ENCODE measurements at regions not wholly inside any gene's neighbourhood (a gene's known extent, or its start where the extent isn't known, plus 50 kb on each side); places are given as distances from the start of the nearest gene placed in this dataset.

DNA sequence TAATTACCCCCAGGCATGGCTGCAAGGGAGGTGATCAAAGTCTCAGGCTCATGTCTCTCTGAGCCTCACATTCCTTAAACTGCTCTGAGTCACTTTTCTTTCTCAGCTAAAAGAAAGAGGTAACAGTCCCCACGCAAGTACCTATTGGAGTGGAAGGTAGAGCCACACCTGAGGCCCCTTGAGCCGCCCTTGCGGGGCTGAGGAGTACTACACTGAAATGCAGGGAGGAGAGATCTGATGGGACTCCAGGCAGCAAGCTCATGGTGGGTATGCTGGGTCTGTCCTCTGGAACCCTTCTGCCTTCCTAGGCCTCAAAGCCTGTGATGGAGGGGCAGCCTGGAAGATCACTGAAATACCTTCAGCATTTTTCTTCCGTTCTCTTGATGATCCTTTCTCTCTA is 960.0 kb downstream of the DNAJB9 start (continued):
- no peak for TF ChIP-seq ZFP36L2 (CRISPR knock-in tag; IDR thresholded peaks at IDR 0.05)

DNA sequence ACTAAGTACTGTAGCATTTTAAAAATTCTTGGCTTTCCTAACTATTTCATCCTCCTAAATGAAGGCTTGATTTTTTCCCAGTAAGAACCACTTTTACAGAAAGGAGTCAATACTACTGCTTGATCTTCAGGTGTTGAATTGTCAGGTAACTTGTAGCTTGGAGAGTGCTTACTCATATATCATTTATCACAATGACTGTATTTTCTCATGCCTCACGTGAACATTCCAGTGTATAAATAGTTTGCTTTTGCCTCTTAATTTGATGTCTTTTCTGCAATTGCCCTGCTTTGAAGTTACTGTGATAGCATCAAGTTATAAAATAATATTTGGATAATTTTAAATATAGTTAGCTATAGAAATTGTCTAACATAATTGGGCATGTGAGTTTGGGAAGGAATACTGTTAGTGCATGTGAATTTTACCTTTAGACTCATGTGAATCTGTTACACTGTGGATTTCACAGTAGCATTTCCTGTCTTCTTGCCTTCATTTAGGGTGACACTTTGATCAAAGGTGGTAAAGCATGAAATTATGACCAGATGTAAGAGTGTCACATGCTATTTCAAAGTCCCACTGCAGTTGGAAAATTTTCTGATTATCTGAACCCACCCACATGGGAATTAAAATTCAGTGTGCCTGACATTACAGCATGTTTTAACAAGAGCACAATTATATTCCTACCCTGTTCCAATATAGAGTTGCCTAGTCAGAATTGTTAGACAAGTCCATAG is 962.8 kb downstream of the DNAJB9 start:
- FAIRE-seq (no peak), DNase-seq (ENCODE audit: low spot score) (no peak), ATAC-seq (no peak)
- H3K79me2 ChIP-seq (ENCODE audit: insufficient read depth, low read length): no peaks in the 10 kb centered on the region
- no peak overlapping the region for H3K4me3 ChIP-seq (replicated peaks in 1 of 3; ENCODE audit: insufficient read depth in 1 of 3, low read depth in 2 of 3, low read length in 3 of 3)
- intact Hi-C loops (cut with micrococcal nuclease; ENCODE audit: unreplicated experiment): no loop called here
- no peaks in the 10 kb centered on the region for H3K9me3 ChIP-seq (ENCODE audit: low read length)
- ChIA-PET CTCF (ENCODE audit: low intra/inter-chr PET ratio, low total read pairs) (no interaction called here), POLR2A (no interaction called here)
- no peaks in the 10 kb centered on the region; a peak in 1 of 5 replicates for H3K27me3 ChIP-seq (ENCODE audit: control insufficient read depth in 1 of 2, insufficient read depth in 2 of 2, low read length in 2 of 2)
- TF ChIP-seq, protein P1, sequence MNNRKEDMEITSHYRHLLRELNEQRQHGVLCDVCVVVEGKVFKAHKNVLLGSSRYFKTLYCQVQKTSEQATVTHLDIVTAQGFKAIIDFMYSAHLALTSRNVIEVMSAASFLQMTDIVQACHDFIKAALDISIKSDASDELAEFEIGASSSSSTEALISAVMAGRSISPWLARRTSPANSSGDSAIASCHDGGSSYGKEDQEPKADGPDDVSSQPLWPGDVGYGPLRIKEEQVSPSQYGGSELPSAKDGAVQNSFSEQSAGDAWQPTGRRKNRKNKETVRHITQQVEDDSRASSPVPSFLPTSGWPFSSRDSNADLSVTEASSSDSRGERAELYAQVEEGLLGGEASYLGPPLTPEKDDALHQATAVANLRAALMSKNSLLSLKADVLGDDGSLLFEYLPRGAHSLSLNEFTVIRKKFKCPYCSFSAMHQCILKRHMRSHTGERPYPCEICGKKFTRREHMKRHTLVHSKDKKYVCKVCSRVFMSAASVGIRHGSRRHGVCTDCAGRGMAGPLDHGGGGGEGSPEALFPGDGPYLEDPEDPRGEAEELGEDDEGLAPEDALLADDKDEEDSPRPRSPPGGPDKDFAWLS (CRISPR knock-in tag; IDR thresholded peaks at IDR 0.05; ENCODE audit: borderline replicate concordance): no peak
- TF ChIP-seq ZBTB42 (CRISPR knock-in tag; IDR thresholded peaks at IDR 0.05): no peak
- no peak overlapping the region for H3K27ac ChIP-seq (ENCODE audit: extremely low read length, insufficient read depth, low read length)
- H3K36me3 ChIP-seq (replicated peaks in 1 of 2; ENCODE audit: control insufficient read depth in 1 of 2, insufficient read depth in 2 of 2, low read length in 2 of 2): no peaks in the 10 kb centered on the region
- no peak overlapping the region for H3K4me2 ChIP-seq (ENCODE audit: low read depth, low read length)
- no peak overlapping the region for H2AFZ ChIP-seq (ENCODE audit: low read length)
- no TSS peak for BruUV-seq (replicated peaks)
- H3K9ac ChIP-seq (ENCODE audit: insufficient read depth, low read depth, low read length): no peak overlapping the region
- in situ Hi-C loops (cut with HindIII; ENCODE audit: extremely low pct_ligation_motif_present, low pct_unique_long_range_greater_than_20kb): no loop called here
- WGBS (ENCODE audit: low lambda C conversion rate): 6% methylated on average over 1 of the region's 1 CpG
- no peaks in the 10 kb centered on the region for H3K4me1 ChIP-seq (ENCODE audit: insufficient read depth, low read length)
- H4K20me1 ChIP-seq (ENCODE audit: insufficient read depth, low read length): no peaks in the 10 kb centered on the region

DNA sequence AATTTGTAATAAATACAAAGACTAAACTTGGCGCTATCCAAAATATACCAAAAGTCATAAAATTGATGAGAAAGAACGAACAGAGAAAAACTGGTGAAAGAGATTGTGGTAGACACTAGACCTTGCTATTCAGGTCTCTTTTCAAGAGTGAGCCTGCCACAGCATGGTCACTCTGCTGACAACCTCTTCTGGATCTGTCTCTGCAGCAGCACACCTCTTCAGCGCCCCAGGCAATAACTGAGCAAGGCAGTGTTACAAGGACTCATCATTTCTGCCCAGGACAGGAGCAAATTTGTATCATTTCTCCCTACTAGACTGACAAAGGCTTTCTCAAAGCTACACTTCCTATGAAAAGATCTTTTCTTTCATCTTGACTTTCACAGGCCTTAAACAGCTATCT is 976.0 kb downstream of the DNAJB9 start:
- Histone ChIP-seq H3K4me2 (ENCODE audit: low read depth, low read length) (no peak overlapping the region), H3K9me3 (ENCODE audit: low read length) (no peaks in the 10 kb centered on the region), H3K9ac (ENCODE audit: insufficient read depth, low read depth, low read length) (no peak overlapping the region), H3K4me3 (replicated peaks in 1 of 3; ENCODE audit: insufficient read depth in 1 of 3, low read depth in 2 of 3, low read length in 3 of 3) (no peak overlapping the region), H3K36me3 (replicated peaks in 1 of 2; ENCODE audit: control insufficient read depth in 1 of 2, insufficient read depth in 2 of 2, low read length in 2 of 2) (no peaks in the 10 kb centered on the region), H3K79me2 (ENCODE audit: insufficient read depth, low read length) (no peaks in the 10 kb centered on the region), H4K20me1 (ENCODE audit: insufficient read depth, low read length) (no peaks in the 10 kb centered on the region), H3K4me1 (ENCODE audit: insufficient read depth, low read length) (no peaks in the 10 kb centered on the region), H3K27me3 (ENCODE audit: control insufficient read depth in 1 of 2, insufficient read depth in 2 of 2, low read length in 2 of 2) (no peaks in the 10 kb centered on the region), H2AFZ (ENCODE audit: low read length) (no peak overlapping the region), H3K27ac (ENCODE audit: extremely low read length, insufficient read depth, low read length) (no peak overlapping the region)
- CTCF ChIA-PET (ENCODE audit: low intra/inter-chr PET ratio, low total read pairs): no interaction called here
- no TSS peak for BruUV-seq (replicated peaks)
- ATAC-seq (no peak), FAIRE-seq (no peak), DNase-seq (ENCODE audit: low spot score) (no peak)
- intact Hi-C loops (cut with micrococcal nuclease; ENCODE audit: unreplicated experiment): no loop called here
- in situ Hi-C loops (cut with HindIII; ENCODE audit: extremely low pct_ligation_motif_present, low pct_unique_long_range_greater_than_20kb): no loop called here
- POLR2A ChIA-PET: no interaction called here
- WGBS (ENCODE audit: low lambda C conversion rate): 0% methylated on average over 3 of the region's 3 CpGs
- TF ChIP-seq ZNF577 (CRISPR knock-in tag; IDR thresholded peaks at IDR 0.05; ENCODE audit: borderline replicate concordance, low read depth) (no peak), NR1H2 (CRISPR knock-in tag; IDR thresholded peaks at IDR 0.05; ENCODE audit: borderline replicate concordance, low read depth) (no peak), MEF2D (CRISPR knock-in tag; IDR thresholded peaks at IDR 0.05) (no peak), ZNF644 (CRISPR knock-in tag; IDR thresholded peaks at IDR 0.05; ENCODE audit: low read depth) (no peak), RCOR2 (CRISPR knock-in tag; IDR thresholded peaks at IDR 0.05) (no peak), ZNF484 (CRISPR knock-in tag; IDR thresholded peaks at IDR 0.05; ENCODE audit: borderline replicate concordance, low read depth) (no peak), NR3C1 (CRISPR knock-in tag; IDR thresholded peaks at IDR 0.05) (no peak), BORCS8-MEF2B (CRISPR knock-in tag; IDR thresholded peaks at IDR 0.05) (no peak), NFE2 (CRISPR knock-in tag; IDR thresholded peaks at IDR 0.05) (no peak), KMT2A (CRISPR knock-in tag; IDR thresholded peaks at IDR 0.05) (no peak), ZNF274 (CRISPR knock-in tag; IDR thresholded peaks at IDR 0.05) (no peak), ZNF224 (CRISPR knock-in tag; IDR thresholded peaks at IDR 0.05) (no peak)
- TF ChIP-seq, protein P2, sequence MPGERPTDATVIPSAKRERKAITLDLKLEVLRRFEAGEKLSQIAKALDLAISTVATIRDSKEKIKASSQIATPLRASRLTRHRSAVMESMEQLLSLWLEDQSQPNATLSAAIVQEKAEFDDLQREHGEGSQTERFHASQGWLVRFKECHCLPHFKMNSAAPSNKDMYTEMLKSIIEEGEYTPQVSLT (CRISPR knock-in tag; IDR thresholded peaks at IDR 0.05; ENCODE audit: borderline replicate concordance, low read depth): no peak
